EH (cell line): ENCODE measurements at regions not wholly inside any gene's neighbourhood (a gene's known extent, or its start where the extent isn't known, plus 50 kb on each side); places are given as distances from the start of the nearest gene placed in this dataset.
"Not testable (repeated sequence)": the region's sequence is repeated elsewhere in the genome, so short reads cannot be mapped to it uniquely, and the experiment has no call there.

Experiments
- DNase-seq: peaks from one replicate; pipeline ENCODE4 v3.0.0-alpha.2; 2015; ENCODE audit warnings: low read depth

DNA sequence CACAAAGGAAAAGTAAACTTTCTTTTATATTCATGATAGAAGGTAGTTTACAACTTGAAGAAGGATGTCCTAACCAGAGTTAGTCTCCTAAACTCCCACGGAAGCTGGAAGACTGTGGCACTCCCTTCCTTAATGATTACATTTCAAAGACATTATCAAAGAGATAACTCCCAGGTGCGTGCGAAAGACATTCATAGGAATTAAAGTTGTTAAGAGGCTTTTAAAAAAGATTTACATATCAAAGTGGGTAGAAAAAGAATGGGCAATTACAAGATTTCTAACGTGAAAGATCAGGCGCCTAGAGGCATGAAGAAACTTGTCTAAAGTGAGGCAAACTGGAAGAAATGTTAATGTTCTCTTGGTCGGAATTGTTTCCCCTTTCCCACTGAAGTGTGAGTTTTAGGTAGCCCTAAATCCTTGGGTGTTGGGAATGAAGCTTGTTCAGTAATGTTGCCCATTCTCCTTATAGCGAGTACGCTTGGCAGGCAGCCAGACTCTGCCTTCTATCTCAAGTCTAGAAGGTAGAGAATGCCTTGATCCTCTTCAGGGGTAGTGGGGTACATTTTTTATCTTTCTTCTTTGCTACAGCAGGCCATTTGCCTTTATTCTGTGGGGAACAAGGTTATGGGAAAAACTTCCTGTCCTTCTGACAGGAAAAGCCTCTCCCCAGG is 642.0 kb downstream of the SLC6A15 start:
- peak; percentile 2 for DNase-seq

DNA sequence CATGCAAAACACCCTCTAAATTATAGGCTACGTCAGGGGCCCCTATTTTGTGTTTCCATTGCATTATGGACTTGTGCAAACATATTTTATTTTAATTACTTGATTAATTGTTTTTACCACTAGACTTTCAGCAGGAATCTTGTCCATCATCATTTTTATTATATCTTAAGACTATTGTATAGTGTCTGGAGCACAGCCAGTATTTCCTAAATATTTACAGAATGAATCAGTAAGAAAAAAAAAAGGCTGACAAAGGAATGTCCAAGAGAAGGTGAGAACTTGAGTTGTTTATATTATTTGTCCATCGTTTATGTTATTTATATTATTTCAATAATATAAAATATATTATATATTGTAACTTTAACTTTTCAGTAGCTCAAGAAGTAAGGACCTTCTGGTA is 664.7 kb downstream of the SLC6A15 start:
- DNase-seq: no peak

DNA sequence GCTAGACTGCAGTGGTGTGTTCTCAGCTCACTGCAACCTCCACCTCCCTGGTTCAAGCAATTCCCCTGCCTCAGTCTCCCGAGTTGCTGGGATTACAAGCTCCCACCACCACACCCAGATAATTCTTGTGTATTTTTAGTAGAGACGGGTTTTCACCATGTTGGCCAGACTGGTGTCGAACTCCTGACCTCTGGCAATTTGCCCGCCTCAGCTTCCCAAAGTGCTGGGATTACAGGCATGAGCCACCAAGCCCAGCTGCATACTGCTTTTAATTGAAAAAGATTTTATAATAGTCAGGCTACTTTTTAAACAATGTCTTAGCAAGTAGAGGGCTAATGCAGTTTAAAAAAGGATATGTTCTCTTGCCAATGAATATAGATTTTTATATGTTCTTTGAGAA is 668.9 kb downstream of the SLC6A15 start:
- DNase-seq: no peak

DNA sequence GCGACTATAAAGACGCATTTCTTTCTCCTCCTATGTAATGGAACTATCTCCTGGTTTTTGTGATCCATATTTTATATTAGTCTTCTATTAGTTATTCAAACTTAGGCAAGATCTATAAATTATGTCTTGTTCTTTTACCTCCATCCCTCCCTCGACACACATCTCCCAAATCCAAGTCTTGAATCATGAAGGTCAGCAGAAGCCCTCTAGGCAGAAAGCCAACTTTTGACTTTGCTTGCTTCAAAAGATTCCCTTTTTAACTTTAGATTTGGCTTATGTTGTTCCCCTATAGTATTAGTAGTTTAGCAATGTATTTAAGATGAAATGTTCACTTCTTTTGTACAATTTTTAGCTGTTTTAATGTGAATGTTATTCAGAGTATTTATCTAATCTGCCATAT is 689.8 kb downstream of the SLC6A15 start:
- no peak for DNase-seq

DNA sequence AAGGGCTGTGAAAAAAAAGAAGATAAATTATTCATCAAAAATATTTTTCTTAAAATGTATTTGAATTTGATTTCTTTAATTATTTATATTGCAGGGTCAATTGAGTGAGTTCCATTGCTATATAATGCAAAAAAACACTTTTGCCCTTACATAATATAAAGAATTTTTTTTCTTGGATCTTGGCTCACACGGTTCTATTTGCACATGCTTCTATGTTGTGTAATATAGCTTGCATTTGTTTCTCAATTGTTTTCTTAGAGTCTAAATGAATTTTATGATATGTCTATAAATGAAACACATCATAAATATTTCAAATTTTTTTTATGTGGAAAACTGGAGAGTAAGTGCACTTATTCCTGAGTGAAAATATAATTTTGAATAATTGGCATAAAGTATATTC is 694.2 kb downstream of the SLC6A15 start:
- no peak for DNase-seq

DNA sequence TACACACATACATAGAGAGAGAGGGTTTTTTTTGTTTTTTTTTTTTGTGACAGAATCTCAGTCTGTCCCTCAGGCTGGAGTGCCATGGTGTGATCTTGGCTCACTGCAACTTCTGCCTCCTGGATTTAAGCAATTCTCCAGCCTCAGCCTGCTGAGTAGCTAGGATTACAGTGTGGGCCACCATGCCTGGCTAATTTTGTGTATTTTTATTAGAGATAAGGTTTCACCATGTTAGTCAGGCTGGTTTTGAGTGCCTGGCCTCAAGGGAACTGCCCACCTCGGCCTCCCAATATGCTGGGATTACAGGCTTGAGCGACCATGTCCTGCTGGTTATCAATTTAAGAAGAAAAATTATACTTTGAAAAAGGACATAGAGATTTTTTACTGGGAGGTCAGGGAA is 710.6 kb downstream of the SLC6A15 start:
- no peak for DNase-seq

DNA sequence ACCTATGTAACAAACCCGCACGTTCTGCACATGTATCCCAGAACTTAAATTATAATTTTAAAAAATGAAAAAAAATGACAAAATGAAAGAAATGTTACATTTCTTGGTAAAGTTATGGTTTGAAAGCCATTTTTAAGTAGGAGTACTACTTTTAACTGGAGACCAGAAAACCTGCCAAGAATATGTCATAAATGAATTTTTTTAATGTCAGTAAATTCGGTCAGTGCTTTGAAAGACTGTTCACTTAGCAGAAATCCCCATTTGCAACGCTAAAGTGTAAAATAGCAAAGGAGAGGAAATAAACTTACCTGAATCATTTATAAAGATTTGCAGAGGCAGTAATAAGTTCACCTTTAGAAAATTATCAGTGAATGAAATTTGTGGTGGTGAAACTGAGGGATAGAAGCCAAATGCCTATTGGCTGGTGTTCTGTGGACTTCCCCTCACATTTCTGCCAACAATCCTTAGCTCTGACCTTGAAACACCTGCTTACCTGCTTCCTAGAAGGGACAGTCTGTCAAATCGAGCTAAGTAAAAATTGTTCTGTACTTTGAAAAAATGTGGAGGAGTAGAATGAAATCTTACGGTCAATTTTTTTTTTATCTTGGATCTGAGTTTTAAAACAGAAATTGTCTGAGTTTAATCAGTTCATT is 714.2 kb downstream of the SLC6A15 start:
- no peak for DNase-seq

DNA sequence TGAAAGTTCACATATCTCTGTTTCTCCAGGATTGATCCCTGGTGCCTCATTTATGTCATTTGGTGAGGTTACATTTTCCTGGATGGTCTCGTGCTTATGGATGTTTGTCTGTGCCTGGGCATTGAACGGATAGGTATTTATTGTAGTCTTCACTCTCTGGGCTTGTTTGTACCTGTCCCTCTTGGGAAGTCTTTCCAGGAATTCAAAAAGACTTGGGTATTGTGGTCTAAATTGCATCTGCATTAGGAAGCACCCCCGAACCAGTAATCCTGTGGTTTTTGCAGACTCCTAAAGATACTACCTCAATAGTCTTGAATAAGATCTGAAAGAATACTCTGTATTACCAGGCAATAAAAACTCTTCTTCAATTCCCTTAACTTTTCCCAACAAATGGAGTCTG is 720.8 kb downstream of the SLC6A15 start:
- no peak for DNase-seq

DNA sequence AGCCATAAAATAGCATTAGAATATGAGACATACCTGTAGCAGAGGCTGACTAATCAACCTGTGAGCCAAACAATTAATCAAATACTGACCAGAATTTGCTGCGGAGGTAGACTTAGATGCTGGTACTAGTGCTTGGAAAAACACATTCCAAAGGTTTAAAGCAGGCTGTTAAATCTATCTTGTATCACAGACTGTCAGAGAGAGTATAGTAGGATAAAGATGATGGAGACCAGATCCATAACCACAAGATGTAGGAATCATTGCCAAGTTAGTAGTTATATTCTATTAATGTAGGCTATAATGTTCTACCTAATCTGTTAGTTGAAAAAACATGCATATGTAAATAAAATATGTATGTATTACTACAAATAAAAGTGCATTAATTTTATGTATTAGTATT is 726.2 kb downstream of the SLC6A15 start:
- DNase-seq: no peak

DNA sequence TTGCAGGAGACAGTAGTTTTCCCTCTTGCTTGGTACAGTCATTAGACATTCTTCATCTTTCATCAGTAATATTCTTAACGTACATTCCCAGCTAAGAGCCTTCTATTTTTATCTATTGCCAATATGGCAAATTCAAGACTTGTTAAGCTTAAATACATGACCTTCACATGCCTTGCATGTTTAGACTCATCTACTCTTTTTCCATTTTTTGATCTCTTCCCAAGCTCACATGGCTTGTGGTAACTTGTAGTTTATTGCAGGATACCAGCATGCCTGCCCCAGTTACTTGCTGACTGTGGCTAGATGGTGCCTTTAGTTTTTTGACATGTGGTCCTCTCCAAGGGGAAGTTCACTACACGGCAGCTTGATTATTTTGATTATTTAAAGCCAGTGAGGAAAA is 729.0 kb downstream of the SLC6A15 start:
- DNase-seq: no peak

DNA sequence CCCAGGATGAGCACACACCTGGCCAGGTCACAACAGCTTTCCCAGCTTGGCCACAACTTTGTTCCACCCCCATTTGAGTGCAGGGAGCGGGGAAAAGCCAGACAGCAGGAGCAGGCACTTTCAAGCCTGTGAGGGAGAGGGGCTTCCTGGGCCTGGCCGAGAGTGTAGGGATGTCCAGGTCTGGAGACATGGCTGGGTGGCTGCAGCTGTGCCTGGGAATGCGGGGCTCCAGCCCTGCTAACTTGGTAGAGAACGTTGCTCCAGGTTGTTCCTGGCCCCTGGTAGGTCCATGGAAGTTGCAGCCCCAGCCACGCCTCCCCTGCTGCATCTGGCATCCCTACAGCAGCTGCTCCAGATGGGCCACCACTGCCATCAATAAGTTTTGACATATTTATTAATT is 738.5 kb downstream of the SLC6A15 start:
- no peak for DNase-seq

DNA sequence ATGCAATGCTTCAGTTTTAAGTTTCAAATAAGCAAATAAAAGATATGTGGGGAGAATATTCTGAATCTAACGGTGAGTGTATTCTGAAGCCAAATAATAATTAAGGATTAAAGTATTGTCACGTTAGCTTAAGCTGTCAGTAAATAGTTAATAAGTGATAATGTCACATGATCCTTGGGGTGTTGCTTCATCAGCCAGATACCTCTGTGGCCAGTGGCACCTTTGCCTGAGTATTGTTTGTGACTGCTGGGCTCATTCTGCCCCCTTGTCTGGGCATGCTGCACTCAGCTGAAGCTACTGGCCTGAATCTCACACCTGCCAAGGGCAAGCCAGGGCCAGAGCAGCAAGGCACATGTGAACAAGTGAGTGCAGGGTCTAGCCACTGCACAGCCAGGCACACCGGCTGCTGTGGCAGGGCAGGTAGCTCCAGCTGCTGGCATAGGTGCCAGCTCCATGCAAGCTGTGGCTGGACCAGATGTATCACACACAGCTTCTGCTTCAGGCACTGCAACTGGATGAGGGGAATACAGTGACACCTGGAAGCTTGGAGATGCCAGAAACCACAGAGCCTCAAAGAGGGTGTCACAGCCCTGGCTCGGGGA is 739.7 kb downstream of the SLC6A15 start:
- DNase-seq: no peak

DNA sequence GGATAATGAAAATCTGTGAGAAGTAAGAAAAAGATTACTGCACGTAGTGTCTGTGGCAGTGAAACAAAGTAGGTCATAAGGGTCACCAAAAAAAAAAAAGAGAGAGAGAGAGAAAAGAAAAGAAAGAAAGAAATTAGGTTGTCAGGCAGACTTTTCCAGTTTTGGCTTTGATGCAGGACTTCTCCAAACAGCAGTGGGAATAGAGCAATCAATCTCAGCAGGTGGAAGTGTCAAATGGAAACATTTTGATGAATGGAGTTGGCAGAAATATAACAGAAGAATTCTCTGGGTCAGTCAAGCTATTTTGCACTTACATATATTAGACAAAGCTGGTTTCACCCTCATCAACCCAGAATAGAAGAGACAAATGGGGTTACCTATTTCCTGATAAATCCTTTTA is 745.8 kb downstream of the SLC6A15 start:
- no peak for DNase-seq

DNA sequence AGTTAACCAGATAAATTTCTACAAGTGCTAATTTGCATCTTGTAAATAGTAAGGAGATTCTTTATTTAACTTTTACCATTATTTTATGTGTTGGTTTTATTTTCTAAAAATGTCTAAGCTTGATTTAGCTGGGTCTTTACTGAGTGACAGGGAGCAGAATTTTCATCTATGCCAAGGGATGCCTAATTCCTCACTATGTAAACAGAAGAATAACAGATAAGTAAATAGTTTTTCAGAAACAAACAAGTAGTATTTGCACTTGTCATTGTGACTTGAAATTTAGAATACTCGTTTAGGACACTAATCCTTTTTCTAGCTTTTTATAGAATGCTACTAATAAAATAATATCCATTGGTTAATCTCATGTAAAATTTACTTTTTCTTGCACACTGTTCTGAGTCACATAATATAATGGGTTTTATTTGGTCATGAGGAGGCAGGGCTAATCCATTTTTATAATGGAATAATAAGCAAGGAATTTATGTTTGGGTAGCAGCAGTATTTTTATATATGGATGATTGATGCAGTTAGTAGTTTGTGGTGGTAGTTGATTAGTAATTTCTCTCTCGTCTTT is 746.5 kb downstream of the SLC6A15 start:
- no peak for DNase-seq

DNA sequence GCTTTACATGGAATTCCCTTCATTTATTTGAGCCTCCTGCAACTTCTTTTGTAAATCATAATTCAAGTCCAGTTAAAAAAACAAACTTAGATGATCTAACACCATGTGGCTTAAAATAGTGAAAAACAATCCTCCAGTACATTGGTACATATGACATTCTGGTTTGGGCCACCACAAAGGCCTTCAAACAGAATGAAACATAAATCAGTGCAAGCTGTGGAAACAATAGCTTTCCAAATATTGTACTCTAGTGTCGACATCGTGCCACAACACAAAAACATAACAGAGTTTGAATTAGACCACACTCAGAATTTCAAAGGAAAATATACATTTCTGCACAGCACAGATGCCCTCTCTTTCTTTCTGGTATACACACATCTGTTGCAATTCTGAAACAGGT is 751.3 kb downstream of the SLC6A15 start:
- peak; percentile 3 for DNase-seq

DNA sequence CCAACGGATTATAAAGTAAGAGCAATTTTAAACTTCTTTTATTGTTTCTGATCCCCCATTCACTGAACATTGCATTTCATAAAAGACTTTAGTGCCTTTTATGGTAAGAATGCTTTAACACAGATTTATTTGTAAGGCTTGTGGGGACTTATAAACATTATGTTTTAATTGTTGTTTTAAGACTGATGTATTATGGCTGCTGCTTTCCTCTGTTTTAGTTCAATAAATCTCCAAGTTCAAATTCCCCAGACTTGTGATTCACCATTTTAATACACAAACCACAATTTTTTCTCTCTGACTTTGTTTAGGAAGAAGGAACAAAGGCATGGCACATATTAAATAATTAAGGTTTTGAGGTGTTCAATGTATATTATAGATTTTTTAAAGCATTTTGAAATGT is 753.3 kb downstream of the SLC6A15 start:
- peak; percentile 50 for DNase-seq

DNA sequence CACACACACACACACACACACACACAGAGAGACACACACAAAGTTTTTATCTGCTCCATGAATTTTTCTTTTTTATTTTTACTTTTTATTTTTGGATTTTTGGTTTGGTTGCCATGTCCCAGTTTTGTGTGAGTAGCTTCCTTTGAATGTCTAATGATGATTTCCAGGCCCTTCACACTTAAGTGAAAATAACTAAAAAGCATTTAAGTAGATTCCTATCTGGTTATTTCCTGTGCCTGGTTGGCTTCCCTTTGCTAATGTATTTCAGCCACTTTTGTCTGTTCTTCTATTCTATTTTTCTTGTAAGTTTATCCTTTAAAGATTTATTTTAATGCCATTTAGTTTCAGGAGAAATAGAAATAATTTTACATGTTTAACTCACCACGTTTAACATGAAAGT is 755.4 kb downstream of the SLC6A15 start:
- no peak for DNase-seq

DNA sequence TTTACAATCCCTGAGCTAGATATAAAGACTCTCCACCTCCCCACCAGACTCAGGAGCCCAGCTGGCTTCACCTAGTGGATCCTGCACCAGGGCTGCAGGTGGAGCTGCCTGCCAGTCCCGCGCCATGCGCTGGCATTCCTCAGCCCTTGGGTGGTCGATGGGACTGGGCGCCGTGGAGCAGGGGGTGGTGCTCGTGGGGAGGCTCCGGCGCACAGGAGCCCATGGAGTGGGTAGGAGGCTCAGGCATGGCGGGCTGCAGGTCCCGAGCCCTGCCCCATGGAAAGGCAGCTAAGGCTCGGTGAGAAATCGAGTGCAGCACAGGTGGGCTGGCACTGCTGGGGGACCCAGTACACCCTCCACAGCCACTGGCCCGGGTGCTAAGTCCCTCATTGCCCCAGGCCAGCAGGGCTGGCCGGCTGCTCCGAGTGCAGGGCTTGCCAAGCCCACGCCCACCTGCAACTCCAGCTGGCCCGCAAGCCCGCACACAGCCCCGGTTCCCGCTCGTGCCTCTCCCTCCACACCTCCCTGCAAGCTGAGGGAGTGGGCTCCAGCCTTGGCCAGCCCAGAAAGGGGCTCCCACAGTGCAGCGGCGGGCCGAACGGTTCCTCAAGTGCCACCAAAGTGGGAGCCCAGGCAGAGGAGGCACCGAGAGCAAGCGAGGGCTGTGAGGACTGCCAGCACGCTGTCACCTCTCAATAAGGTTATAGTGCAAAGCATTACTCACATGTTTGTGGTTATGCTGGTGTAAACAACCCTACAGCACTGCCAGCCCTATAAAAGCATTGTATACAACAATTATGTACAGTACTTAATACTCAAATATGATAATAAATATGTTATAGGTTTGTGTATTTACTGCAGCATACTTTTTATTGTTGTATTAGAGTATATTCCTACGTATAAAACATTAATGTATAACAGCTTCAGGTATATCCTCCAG is 757.3 kb downstream of the SLC6A15 start:
- not testable (repeated sequence) for DNase-seq

DNA sequence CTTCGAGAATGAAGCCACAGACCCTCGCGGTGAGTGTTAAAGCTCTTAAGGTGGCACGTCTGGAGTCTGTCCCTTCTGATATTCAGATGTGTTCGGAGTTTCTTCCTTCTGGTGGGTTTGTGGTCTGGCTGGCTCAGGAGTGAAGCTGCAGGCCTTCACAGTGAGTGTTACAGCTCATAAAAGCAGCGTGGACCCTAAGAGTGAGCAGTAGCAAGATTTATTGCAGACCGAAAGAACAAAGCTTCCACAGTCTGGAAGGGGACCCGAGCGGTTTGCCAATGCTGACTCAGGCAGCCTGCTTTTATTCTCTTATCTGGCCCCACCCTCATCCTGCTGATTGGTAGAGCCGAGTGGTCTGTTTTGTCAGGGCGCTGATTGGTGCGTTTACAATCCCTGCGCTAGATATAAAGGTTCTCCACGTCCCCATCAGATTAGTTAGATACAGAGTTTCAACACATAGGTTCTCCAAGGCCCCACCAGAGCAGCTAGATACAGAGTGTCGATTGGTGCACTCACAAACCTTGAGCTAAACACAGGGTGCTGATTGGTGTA is 758.1 kb downstream of the SLC6A15 start:
- DNase-seq: not testable (repeated sequence)

DNA sequence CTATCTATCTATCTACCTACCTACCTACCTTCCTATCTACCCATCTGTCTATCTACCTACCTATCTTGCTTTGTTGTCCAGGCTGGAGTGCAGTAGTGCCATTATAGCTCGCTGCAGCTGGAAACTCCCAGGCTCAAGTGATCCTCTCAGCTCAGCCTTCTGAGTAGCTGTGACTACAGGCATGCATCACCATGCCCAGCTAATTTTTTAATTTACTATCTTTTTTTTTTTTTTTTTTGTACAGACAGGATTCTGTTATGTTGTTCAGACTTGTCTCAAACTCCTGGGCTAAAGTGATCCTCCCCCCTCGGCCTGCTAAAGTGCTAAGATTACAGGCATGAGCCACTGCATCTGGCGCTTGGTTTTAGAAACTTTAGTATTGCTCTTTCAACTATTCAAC is 762.4 kb downstream of the SLC6A15 start:
- DNase-seq: no peak

DNA sequence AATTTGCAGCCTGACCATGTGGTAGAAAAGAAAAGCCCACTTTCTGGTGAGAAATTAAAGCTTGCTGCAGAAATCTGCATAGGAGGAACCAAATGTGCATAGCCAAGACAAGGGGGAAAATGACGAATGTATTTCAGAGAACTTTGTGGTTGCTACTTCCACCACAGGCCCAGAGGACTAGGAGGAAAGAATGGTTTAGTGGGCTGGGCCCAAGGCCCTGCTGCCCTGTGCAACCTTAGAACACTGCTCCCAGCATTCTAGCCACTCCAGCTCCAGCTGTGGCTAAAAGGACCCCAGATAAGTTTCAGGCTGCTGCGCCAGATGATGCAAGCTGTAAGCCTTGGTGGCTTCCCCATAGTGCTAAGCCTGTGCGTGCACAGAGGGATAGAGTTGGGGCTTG is 764.3 kb downstream of the SLC6A15 start:
- no peak for DNase-seq

DNA sequence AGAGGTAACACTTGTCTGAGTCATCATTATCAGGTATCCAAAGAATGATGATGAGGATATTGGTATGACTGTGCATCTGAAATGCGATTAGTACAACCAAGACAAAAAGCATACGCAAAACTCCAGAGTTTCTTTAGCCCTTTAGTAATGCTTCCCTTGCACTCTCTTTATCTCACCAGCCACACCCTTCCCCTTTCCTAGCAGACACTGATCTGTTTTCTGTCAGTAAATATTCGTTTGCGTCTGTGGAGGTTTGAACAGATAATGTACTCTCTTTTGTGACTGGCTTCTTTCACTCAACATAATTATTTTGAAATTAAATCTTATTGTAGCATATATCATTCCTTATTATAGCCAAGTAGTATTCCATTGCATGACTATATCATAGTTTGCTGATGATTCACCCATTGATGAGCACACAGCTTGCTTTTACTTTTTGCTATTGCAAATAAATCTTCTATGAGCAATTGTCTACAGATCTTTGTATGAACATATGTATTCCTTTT is 775.7 kb downstream of the SLC6A15 start:
- peak; percentile 67 for DNase-seq
